GM13977 (cell line): ENCODE measurements at regions not wholly inside any gene's neighbourhood (a gene's known extent, or its start where the extent isn't known, plus 50 kb on each side); places are given as distances from the start of the nearest gene placed in this dataset.

Experiments used
- DNase-seq: peaks from one replicate; pipeline ENCODE4 v3.0.0; 2012; ENCODE audit warnings: low spot score
- in situ Hi-C: fragments of 300-500 bp; cut with MboI; formaldehyde crosslinking; loops from one replicate; pipeline ENCODE4 v1.12.0; 2022; ENCODE audit warnings: low sequenced_read_pairs, low pct_unique_long_range_greater_than_20kb, mixed read lengths, inconsistent platforms; ENCODE audit not compliant: unreplicated experiment
- TF ChIP-seq, protein P1 (sequence below): IDR thresholded peaks from 2 replicates; pipeline ENCODE4 v1.5.1; 2012; ENCODE audit warnings: mild to moderate bottlenecking, control low read depth; ENCODE audit not compliant: insufficient read depth; ENCODE audit errors: extremely low read depth, missing control alignments

DNA sequence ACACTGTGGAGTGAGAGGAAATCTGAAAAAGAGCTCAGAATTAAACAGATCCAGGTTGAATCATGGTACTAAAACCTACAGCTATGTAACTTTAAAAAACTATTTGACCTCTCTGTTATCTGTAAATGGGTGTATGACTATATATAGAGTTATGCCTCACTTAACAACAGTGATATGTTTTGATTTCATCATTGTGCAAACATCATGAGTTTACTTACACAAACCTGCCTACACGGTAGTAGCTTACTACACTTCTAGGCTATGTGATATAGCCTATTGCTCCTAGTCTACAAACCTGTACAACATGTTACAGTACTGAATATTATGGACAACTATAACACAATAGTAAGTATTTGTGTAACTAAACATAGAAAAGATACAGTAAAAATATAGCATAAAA, 191.6 kb upstream of the MEIS2 start:
- TF ChIP-seq, protein P1, sequence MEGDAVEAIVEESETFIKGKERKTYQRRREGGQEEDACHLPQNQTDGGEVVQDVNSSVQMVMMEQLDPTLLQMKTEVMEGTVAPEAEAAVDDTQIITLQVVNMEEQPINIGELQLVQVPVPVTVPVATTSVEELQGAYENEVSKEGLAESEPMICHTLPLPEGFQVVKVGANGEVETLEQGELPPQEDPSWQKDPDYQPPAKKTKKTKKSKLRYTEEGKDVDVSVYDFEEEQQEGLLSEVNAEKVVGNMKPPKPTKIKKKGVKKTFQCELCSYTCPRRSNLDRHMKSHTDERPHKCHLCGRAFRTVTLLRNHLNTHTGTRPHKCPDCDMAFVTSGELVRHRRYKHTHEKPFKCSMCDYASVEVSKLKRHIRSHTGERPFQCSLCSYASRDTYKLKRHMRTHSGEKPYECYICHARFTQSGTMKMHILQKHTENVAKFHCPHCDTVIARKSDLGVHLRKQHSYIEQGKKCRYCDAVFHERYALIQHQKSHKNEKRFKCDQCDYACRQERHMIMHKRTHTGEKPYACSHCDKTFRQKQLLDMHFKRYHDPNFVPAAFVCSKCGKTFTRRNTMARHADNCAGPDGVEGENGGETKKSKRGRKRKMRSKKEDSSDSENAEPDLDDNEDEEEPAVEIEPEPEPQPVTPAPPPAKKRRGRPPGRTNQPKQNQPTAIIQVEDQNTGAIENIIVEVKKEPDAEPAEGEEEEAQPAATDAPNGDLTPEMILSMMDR = no peak
- DNase-seq = no peak
- in situ Hi-C loops = no loop called here

DNA sequence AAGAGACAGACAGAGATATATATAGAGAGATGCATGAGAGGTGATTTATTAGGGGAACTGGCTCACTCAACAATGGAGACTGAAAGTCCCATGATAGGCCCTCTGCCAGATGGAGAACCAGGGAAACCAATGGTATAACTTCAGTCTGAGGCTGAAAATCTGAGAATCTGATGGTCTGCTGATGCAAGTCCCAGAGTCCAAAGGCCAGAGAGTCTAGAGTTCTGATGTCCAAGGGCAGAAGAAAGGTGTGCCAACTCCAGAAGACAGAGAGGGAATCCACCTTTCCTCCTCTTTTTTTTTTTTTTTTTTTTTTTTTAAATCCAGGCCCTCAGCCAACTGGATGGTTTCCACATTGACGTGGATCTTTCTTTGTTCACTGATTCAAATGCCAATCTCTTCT, 197.9 kb upstream of the MEIS2 start:
- TF ChIP-seq, protein P1 = no peak
- DNase-seq = no peak
- in situ Hi-C loops = no loop called here

DNA sequence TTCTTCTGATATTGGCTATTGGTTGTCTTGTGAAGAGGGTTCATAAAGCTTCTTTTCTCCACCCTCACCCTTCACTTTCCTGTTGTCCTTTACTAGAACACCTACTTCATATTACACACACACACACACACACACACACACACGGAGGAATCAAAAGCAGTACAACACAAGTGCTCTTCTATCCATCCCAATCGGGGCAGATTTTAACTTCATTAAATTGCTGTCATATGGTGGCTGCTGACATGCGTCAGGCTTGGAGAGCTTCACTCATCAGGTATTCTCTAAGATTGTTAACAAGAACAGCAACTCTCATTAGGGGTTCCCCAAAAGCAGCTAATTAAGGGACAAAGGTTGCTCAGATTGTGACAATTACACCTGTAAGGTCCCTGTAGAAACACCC, 239.1 kb upstream of the MEIS2 start:
- TF ChIP-seq, protein P1 = no peak
- DNase-seq = no peak
- in situ Hi-C loops = no loop called here

DNA sequence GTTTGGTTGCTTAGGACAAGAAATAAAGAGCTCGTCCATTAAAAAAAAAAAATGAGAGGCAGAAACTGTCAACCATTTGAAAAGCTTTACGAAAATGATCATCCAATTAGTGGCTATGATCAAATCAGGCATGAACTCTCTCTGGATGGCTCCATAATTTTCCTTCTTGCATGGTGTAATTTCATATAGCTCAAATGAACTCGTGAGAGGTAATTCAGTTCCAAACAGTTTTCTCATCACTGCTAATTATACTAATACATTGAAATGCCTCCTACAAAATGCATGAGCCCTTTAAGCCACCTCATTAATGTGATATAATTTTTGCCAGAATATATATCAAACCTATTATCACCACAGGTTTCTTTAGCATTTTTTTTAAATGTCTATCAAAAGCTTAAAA, 239.5 kb upstream of the MEIS2 start:
- in situ Hi-C loops = no loop called here
- DNase-seq = no peak

DNA sequence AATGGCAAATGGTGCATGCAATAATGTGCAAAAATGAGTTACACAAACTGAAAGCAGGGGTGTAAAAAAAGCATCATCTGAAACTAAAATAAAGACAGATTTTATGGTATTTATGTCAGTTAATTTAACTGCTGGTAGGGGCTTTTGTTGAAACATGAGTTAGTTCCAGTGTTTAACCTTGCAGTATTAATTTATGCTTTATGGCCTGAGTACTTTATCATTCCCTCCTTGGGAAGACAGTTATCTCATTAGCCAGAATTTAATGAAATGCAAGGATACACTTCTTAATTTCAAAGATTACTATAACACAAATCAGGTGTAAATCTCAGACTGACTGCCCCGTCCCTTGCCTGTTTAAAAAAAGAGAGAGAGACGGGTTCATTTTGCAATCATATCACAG, 240.1 kb upstream of the MEIS2 start:
- no peak for DNase-seq
- in situ Hi-C loops = no loop called here
- TF ChIP-seq, protein P1 = no peak

More for the DNA sequence above, 239.5 kb upstream of the MEIS2 start:
- TF ChIP-seq, protein P1 = no peak

DNA sequence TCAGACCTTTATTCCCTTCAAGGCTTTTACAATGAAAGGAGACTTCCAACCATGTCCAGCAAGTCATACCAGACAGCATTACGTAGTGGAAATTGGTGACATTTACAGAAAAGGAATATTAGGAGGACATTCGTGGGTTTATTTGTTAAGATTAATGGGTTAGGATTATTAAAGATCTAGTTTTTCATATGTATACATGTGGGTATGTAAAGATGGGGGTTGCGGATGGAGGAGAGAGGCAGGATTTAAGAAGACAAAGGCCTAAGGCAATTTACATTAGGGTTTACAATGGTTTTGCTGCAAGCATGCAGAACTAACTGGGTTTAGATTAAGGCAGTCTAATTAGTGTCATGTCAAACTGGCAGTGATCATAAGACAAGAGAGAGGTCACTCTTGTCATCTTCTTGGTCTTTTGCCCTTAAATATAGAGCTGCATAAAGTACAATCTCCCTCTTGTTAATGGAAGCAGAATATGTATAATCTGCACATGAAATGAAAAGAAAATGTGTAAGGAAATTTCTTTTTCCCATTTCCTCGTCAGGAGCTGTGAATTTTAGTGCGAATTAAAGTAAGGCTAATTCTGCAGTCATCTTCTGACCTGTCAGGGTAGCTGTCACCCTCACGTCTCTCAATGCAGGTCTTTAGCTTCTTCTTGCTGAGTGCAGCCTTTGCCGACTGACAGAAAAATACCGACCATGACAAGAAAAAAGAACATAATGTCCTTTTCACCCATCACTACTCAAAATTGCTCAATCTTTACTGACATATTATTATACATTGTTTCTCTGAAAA, 258.9 kb upstream of the MEIS2 start:
- in situ Hi-C loops = no loop called here
- TF ChIP-seq, protein P1 = no peak
- no peak for DNase-seq

DNA sequence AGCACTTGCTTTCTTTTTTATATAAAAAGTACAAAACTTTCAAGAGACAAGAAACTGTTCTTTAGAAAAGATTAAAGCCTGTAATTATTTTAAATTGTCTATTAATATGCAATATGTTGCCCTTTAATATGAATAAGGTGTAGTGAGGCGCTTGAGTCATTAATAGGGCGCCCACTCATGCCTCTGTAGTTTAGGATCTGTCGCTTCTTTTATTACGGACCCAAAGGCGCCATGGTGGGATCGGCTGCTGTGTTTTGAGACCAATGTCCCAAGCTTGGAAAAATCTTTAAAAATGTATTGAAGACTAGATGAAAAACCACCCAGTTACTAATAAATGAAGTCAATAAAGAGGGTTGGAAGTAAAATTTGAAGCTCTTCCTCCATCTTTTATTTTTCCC, 259.5 kb upstream of the MEIS2 start:
- TF ChIP-seq, protein P1 = no peak
- no peak for DNase-seq
- in situ Hi-C loops = no loop called here
